ENCODE measurements at regions not wholly inside any gene's neighbourhood (a gene's known extent, or its start where the extent isn't known, plus 50 kb on each side); places are given as distances from the start of the nearest gene placed in this dataset.
"Not testable (repeated sequence)": the region's sequence is repeated elsewhere in the genome, so short reads cannot be mapped to it uniquely, and the experiment has no call there.

DNA sequence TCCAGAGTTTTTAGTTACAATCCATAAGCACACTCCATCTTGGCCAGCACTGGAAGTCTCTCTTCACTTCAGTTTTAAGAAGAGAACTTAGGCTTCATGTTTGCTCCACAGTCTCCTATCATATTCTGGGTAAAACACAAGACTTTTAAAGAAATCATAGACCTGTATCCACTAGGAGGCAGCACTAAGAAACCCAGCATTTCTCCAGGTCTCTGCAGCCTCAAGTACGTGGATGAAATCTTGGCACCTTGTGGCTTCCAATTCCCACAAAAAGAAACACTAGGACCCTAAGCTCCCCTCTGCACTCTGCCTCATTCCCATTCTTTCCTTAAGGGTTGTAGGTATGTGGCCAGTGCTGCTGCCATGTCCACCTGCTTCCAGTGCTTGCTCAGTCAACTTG lies 367.3 kb upstream of the CASK start:
- Histone ChIP-seq H3K27ac (no peak overlapping the region), H3K4me3 (no peak overlapping the region), H3K36me3 (no peaks in the 10 kb centered on the region), H3K4me1 (no peaks in the 10 kb centered on the region), H3K9me3 (no peaks in the 10 kb centered on the region), H3K27me3 (no peaks in the 10 kb centered on the region)
- intact Hi-C loops (cut with DNase I) = no loop called here
- TF ChIP-seq CTCF (IDR thresholded peaks at IDR 0.05) = no peak
- ATAC-seq = no peak
- DNase-seq = no peak

DNA sequence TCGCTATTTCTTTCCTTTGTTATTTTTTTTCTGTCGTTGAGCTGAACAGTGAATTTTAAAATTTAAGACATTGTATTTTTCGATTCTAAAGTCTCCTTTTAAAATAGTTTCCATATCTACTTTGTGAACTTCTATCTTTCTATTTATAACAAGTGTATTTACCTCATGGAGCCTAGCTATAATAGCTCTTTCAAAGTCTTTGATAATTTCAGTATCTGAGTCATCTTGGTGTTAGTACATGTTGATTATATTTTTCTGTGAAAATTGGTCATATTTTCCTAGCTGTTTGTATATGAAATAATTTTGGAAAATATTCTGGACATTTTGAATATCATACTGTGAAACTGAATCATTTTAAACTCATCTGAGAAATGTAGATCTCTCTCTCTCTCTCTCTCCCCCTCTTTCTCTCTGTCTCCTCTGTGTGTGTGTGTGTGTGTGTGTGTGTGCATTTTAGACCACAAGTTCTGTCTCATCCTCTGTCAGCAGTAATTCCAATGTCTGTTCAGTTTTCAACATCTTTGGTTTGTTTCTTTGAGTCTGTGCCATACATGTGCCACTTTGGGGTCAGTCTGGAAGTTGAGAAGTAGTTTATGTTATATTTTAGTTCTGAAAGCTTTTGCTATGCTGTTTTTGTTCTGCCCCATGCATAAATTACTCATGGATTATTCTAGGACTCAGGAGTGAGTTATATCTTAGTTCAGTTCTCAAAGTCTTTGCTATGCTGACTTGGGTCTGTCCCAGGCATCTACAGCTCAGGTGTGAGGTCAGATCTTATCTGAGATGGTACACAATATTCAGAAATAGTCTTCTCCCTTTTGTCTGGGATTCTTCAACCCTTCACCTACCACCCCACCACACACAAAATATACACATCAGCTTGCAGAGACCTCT lies 366.4 kb upstream of the CASK start:
- intact Hi-C loops (cut with DNase I) = no loop called here
- DNase-seq = no peak
- H3K27ac ChIP-seq = no peak overlapping the region
- no peaks in the 10 kb centered on the region for H3K9me3 ChIP-seq
- no peaks in the 10 kb centered on the region for H3K36me3 ChIP-seq
- H3K27me3 ChIP-seq = no peaks in the 10 kb centered on the region
- no peaks in the 10 kb centered on the region for H3K4me1 ChIP-seq
- no peak overlapping the region for H3K4me3 ChIP-seq
- TF ChIP-seq CTCF (IDR thresholded peaks at IDR 0.05) = no peak
- no peak for ATAC-seq

DNA sequence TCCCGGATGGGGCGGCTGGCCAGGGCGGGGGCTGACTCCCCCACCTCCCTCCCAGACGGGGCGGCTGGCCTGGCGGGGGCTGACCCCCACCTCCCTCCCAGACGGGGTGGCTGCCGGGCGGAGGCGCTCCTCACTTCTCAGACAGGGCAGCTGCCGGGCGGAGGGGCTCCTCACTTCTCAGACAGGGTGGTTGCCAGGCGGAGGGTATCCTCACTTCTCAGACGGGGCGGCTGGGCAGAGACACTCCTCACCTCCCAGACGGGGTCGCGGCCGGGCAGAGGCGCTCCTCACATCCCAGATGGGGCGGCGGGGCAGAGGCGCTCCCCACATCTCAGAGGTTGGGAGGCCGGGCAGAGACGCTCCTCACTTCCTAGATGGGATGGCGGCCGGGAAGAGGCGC lies 362.3 kb upstream of the CASK start:
- ATAC-seq; H3K4me1 ChIP-seq; DNase-seq; H3K9me3 ChIP-seq; H3K27me3 ChIP-seq; H3K4me3 ChIP-seq; intact Hi-C loops (cut with DNase I); H3K36me3 ChIP-seq; H3K27ac ChIP-seq: not testable (repeated sequence)

GRCh38 chrX:42276982-42277690 lies 353.8 kb upstream of the CASK start:
- Histone ChIP-seq H3K36me3 (no peaks in the 10 kb centered on the region), H3K4me3 (no peak overlapping the region), H3K4me1 (no peaks in the 10 kb centered on the region), H3K27me3 (no peaks in the 10 kb centered on the region), H3K27ac (no peak overlapping the region), H3K9me3 (no peaks in the 10 kb centered on the region)
- DNase-seq (no peak), ATAC-seq (no peak)
- intact Hi-C loops (cut with DNase I) = no loop called here
- no peak for TF ChIP-seq CTCF (IDR thresholded peaks at IDR 0.05)

DNA sequence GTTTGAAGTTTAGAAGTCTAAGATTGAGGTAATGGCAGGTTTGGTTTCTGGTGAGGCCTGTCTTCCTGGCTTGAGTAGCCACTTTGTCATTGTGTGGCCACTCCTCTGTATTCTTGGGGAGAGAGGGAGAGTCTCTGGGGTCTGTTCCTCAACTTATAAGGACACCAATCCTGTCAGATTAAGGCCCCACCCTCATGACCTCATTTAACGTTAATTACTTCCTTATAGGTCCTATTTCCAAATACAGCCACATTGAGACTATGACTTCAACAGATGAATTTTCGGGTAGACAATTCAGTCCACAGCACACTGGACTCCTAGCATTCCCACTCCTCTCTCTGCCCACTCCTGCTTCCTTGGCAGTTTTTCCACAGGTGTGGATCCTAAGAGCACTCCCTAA lies 350.8 kb upstream of the CASK start:
- no peak overlapping the region for H3K4me3 ChIP-seq
- TF ChIP-seq CTCF (IDR thresholded peaks at IDR 0.05) = no peak
- H3K27ac ChIP-seq = no peak overlapping the region
- DNase-seq = no peak
- no peaks in the 10 kb centered on the region for H3K36me3 ChIP-seq
- intact Hi-C loops (cut with DNase I) = no loop called here
- H3K4me1 ChIP-seq = no peaks in the 10 kb centered on the region
- H3K27me3 ChIP-seq = no peaks in the 10 kb centered on the region
- no peaks in the 10 kb centered on the region for H3K9me3 ChIP-seq
- ATAC-seq = no peak

- ATAC-seq = no peak
- Histone ChIP-seq H3K36me3 (no peaks in the 10 kb centered on the region), H3K4me3 (no peak overlapping the region)
Measured at GRCh38 chrX:42273387-42273786, 350.0 kb upstream of the CASK start.

More at GRCh38 chrX:42273387-42273786, 350.0 kb upstream of the CASK start:
- Histone ChIP-seq H3K27ac (no peak overlapping the region), H3K4me1 (no peaks in the 10 kb centered on the region), H3K9me3 (no peaks in the 10 kb centered on the region), H3K27me3 (no peaks in the 10 kb centered on the region)
- DNase-seq = no peak
- no peak for TF ChIP-seq CTCF (IDR thresholded peaks at IDR 0.05)
- intact Hi-C loops (cut with DNase I) = no loop called here
